ENCODE measurements at regions not wholly inside any gene's neighbourhood (a gene's known extent, or its start where the extent isn't known, plus 50 kb on each side); places are given as distances from the start of the nearest gene placed in this dataset.

GRCh38 chr14:98189511-98189910, 1082.5 kb downstream of the BCL11B start:
- Mint-ChIP-seq H3K36me3 (ENCODE audit: low read depth) (no peaks in the 10 kb centered on the region), H3K27ac (no peak overlapping the region), H3K27me3 (ENCODE audit: insufficient read depth) (no peaks in the 10 kb centered on the region), H3K9me3 (peaks cover 65% of the 10 kb centered on the region), H3K4me1 (ENCODE audit: low read depth) (no peaks in the 10 kb centered on the region), H3K4me3 (no peak overlapping the region)
- no peak for TF ChIP-seq CTCF (IDR thresholded peaks at IDR 0.05)
- no peak for DNase-seq

GRCh38 chr14:98189944-98190343, 1082.1 kb downstream of the BCL11B start:
- no peak for TF ChIP-seq CTCF (IDR thresholded peaks at IDR 0.05)
- DNase-seq: no peak
- Mint-ChIP-seq H3K4me1 (ENCODE audit: low read depth) (no peaks in the 10 kb centered on the region), H3K36me3 (ENCODE audit: low read depth) (no peaks in the 10 kb centered on the region), H3K27me3 (ENCODE audit: insufficient read depth) (no peaks in the 10 kb centered on the region), H3K4me3 (no peak overlapping the region), H3K27ac (no peak overlapping the region), H3K9me3 (peaks cover 61% of the 10 kb centered on the region)

- H3K36me3 Mint-ChIP-seq (ENCODE audit: low read depth): peaks cover 7% of the 10 kb centered on the region; the same call in 1 of the 2 replicates
- peaks cover 59% of the 10 kb centered on the region for H3K9me3 Mint-ChIP-seq
- no peak for TF ChIP-seq CTCF (IDR thresholded peaks at IDR 0.05)
- no peaks in the 10 kb centered on the region for H3K27me3 Mint-ChIP-seq (ENCODE audit: insufficient read depth)
- DNase-seq: no peak
- H3K27ac Mint-ChIP-seq: no peak overlapping the region
- no peak overlapping the region for H3K4me3 Mint-ChIP-seq
- H3K4me1 Mint-ChIP-seq (ENCODE audit: low read depth): no peaks in the 10 kb centered on the region
These were observed 1079.1 kb downstream of the BCL11B start for GRCh38 chr14:98192946-98193345.

- H3K27me3 Mint-ChIP-seq (ENCODE audit: insufficient read depth): no peaks in the 10 kb centered on the region
These were observed 1077.2 kb downstream of the BCL11B start for GRCh38 chr14:98194821-98195220.

GRCh38 chr14:98195256-98195655, 1076.7 kb downstream of the BCL11B start:
- no peak for DNase-seq
- no peaks in the 10 kb centered on the region for H3K4me1 Mint-ChIP-seq (ENCODE audit: low read depth)
- H3K27me3 Mint-ChIP-seq (ENCODE audit: insufficient read depth): no peaks in the 10 kb centered on the region
- H3K9me3 Mint-ChIP-seq: peaks cover 43% of the 10 kb centered on the region
- no peak overlapping the region for H3K4me3 Mint-ChIP-seq
- no peak for TF ChIP-seq CTCF (IDR thresholded peaks at IDR 0.05)
- H3K27ac Mint-ChIP-seq: no peak overlapping the region
- H3K36me3 Mint-ChIP-seq (ENCODE audit: low read depth): peaks cover 7% of the 10 kb centered on the region; the same call in 1 of the 2 replicates

More at GRCh38 chr14:98194821-98195220, 1077.2 kb downstream of the BCL11B start:
- Mint-ChIP-seq H3K9me3 (peaks cover 46% of the 10 kb centered on the region), H3K36me3 (ENCODE audit: low read depth) (peaks cover 7% of the 10 kb centered on the region; the same call in 1 of the 2 replicates), H3K27ac (no peak overlapping the region), H3K4me3 (no peak overlapping the region), H3K4me1 (ENCODE audit: low read depth) (no peaks in the 10 kb centered on the region)
- no peak for TF ChIP-seq CTCF (IDR thresholded peaks at IDR 0.05)
- no peak for DNase-seq

GRCh38 chr14:98197933-98198332, 1074.1 kb downstream of the BCL11B start:
- Mint-ChIP-seq H3K4me3 (no peak overlapping the region), H3K9me3 (peaks cover 41% of the 10 kb centered on the region), H3K36me3 (ENCODE audit: low read depth) (peaks cover 7% of the 10 kb centered on the region; the same call in 1 of the 2 replicates), H3K4me1 (ENCODE audit: low read depth) (no peaks in the 10 kb centered on the region), H3K27ac (no peak overlapping the region), H3K27me3 (ENCODE audit: insufficient read depth) (no peaks in the 10 kb centered on the region)
- TF ChIP-seq CTCF (IDR thresholded peaks at IDR 0.05): no peak
- DNase-seq: no peak
